Activated T-helper 2 cell treated with anti-CD3 and anti-CD28 coated beads, Interferon-gamma antibody, Interleukin-2, Interleukin-4, amounts not matched to agents 10 μg/mL and 5 μg/mL and 100 μg/mL, durations not matched to agents 14 hours and 24 hours and 36 hours (primary cell): ENCODE measurements at regions not wholly inside any gene's neighbourhood (a gene's known extent, or its start where the extent isn't known, plus 50 kb on each side); places are given as distances from the start of the nearest gene placed in this dataset.

ENCODE experiments used
- DNase-seq: peaks from one replicate; pipeline ENCODE4 v3.0.0; 2021; ENCODE audit warnings: low spot score
- H3K27ac Mint-ChIP-seq: one replicate; pipeline ENCODE4 v1.8.0; 2021; ENCODE audit warnings: mixed read lengths
- H3K27me3 Mint-ChIP-seq: one replicate; pipeline ENCODE4 v1.8.0; 2021; ENCODE audit warnings: low read depth, mixed read lengths
- H3K36me3 Mint-ChIP-seq: one replicate; pipeline ENCODE4 v1.8.0; 2021; ENCODE audit warnings: low read depth, mixed read lengths
- H3K4me1 Mint-ChIP-seq: one replicate; pipeline ENCODE4 v1.8.0; 2021; ENCODE audit warnings: low read depth, mixed read lengths
- H3K4me3 Mint-ChIP-seq: one replicate; pipeline ENCODE4 v1.8.0; 2021; ENCODE audit warnings: low read depth, mild to moderate bottlenecking, moderate library complexity, mixed read lengths
- H3K9me3 Mint-ChIP-seq: one replicate; pipeline ENCODE4 v1.8.0; 2021; ENCODE audit warnings: mixed read lengths
- intact Hi-C: fragments of 100-400 bp; cut with micrococcal nuclease; formaldehyde crosslinking; loops from one replicate; pipeline ENCODE4 v1.15.1; 2023

- no peaks in the 10 kb centered on the region for H3K36me3 Mint-ChIP-seq
- H3K27ac Mint-ChIP-seq: no peak overlapping the region
- DNase-seq: no peak
- H3K4me3 Mint-ChIP-seq: no peak overlapping the region
- no peaks in the 10 kb centered on the region for H3K9me3 Mint-ChIP-seq
- intact Hi-C loops: no loop called here
- H3K27me3 Mint-ChIP-seq: peaks cover 5% of the 10 kb centered on the region
- peaks cover 2% of the 10 kb centered on the region for H3K4me1 Mint-ChIP-seq
Measured at GRCh38 chrX:11836284-11836683, 78.2 kb downstream of the MSL3 start.

DNA sequence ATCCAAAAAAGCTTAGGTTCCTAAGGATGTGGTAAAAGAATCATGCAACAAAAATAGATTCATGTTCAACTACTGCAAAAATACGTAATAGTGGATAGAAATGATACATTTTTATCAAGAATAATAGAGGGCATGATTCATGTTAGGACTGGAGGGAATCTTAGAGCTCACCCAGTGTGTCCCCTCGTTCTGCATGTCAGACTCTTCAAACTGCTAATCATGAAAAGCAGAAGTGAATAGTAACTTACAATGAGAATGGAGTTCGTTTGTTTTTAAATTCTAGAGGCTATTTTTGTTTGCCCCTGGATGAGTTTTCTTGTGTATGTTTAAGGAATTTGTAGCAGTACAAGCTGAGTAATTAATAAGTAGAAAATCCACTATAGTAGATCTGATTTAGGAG lies 79.4 kb downstream of the MSL3 start:
- DNase-seq: no peak
- Mint-ChIP-seq H3K4me3 (no peak overlapping the region), H3K9me3 (no peaks in the 10 kb centered on the region), H3K27me3 (peaks cover 3% of the 10 kb centered on the region), H3K36me3 (no peaks in the 10 kb centered on the region), H3K4me1 (peaks cover 2% of the 10 kb centered on the region), H3K27ac (no peak overlapping the region)
- intact Hi-C loops: no loop called here

GRCh38 chrX:11864171-11864570 lies 106.1 kb downstream of the MSL3 start:
- H3K4me1 Mint-ChIP-seq: peaks cover 4% of the 10 kb centered on the region
- H3K36me3 Mint-ChIP-seq: no peaks in the 10 kb centered on the region
- no peaks in the 10 kb centered on the region for H3K27me3 Mint-ChIP-seq
- no peaks in the 10 kb centered on the region for H3K9me3 Mint-ChIP-seq
- H3K27ac Mint-ChIP-seq: no peak overlapping the region
- intact Hi-C loops: no loop called here
- no peak overlapping the region for H3K4me3 Mint-ChIP-seq
- no peak for DNase-seq

DNA sequence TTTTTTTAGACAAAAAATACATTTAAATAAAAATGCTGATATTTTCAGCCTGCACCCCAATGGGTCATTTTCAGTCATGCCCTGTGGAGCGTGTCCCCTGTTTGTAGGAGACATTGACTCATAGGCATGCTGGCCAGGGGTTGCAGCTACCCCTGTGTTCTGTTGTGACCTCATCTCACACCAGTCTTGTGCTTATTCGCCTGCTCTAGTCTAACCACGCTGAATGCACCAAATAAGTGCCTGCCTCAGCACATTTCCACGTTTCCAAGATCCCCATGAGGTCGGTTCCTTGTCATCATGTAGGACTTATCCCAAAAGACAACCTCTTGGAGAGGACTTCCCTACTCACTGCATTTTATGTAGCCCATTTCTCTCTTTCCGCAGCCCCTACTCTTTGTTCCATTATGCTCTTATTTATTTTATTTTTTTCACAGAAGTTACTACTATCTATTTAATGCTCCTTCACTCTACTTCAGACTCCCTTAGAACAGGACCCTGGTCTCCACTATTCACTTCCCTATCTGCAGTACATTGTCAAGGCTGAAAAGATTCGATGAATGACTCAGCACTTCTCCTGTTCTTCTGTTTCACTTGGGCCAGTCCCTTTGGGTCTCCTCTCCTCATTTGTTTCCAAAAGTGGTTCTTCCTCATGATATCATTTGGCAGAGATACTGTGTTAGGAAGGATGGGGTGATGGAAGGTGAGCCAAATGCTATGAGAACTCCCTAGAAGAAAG lies 109.7 kb downstream of the MSL3 start:
- Mint-ChIP-seq H3K36me3 (no peaks in the 10 kb centered on the region), H3K27ac (no peak overlapping the region), H3K4me3 (no peak overlapping the region)

GRCh38 chrX:11870789-11871188 lies 112.8 kb downstream of the MSL3 start:
- Mint-ChIP-seq H3K4me3 (no peak overlapping the region), H3K27ac (no peak overlapping the region), H3K36me3 (no peaks in the 10 kb centered on the region), H3K4me1 (no peaks in the 10 kb centered on the region), H3K27me3 (no peaks in the 10 kb centered on the region), H3K9me3 (no peaks in the 10 kb centered on the region)
- no peak for DNase-seq
- intact Hi-C loops: no loop called here

More for the DNA sequence above, 109.7 kb downstream of the MSL3 start:
- H3K4me1 Mint-ChIP-seq: peaks cover 4% of the 10 kb centered on the region
- DNase-seq: no peak
- intact Hi-C loops: no loop called here
- H3K9me3 Mint-ChIP-seq: no peaks in the 10 kb centered on the region
- H3K27me3 Mint-ChIP-seq: no peaks in the 10 kb centered on the region

DNA sequence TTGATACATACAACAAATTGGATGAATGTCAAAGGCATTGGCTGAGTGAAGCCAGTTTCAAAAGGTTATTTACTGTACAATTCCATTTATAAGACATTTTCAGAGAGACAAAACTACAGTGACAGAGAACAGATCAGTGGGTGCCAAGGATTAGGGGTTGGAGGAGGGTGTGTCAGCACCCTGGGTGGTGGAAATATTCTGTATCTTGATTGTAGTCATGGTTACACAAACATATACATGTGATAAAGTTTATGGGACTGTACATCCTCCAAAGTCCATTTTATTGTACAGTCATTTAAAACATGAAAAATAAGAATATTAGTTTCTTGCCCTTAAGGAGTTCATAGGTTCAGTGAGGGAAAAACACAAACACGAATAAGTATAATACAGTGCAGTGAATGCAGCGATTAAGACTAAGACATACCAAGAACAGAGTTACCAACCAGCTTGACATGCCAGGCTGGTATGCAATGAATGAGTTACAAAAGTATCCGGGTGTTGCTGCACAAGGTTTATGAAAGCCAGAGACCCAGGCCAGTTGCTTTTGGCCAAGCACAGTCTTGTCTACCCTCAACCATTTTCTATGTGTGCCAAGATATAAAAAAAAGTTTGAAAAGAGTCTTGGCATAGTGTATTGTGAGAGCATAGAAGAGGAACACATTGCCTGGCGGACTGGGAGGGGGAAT lies 123.6 kb downstream of the MSL3 start:
- Mint-ChIP-seq H3K4me3 (no peak overlapping the region), H3K36me3 (no peaks in the 10 kb centered on the region), H3K27ac (no peak overlapping the region), H3K27me3 (no peaks in the 10 kb centered on the region), H3K9me3 (no peaks in the 10 kb centered on the region), H3K4me1 (no peaks in the 10 kb centered on the region)
- intact Hi-C loops: no loop called here
- no peak for DNase-seq

GRCh38 chrX:11886745-11887144 lies 128.7 kb downstream of the MSL3 start:
- no peak overlapping the region for H3K27ac Mint-ChIP-seq
- intact Hi-C loops: no loop called here
- DNase-seq: no peak
- H3K27me3 Mint-ChIP-seq: peaks cover 4% of the 10 kb centered on the region
- no peak overlapping the region for H3K4me3 Mint-ChIP-seq
- no peaks in the 10 kb centered on the region for H3K9me3 Mint-ChIP-seq
- no peaks in the 10 kb centered on the region for H3K4me1 Mint-ChIP-seq
- H3K36me3 Mint-ChIP-seq: no peaks in the 10 kb centered on the region

DNA sequence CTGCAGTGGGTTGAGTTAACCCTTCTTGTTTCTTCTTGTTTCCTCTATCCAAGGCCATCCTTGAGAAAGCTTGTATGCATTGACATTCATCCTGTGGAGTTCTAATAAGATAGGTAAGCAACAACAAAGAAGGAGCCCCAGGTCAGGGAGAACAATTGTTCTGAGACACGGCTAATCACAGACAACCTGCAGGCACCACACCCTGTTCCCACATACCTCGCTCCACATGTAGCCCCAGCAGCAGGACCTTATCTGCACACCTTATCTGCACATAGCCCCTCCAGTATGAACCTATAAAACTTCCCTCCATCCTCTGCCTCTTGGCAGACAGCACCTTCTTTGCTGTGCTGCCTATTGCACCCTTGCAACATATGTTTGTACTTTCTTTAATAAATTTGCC lies 129.1 kb downstream of the MSL3 start:
- H3K4me3 Mint-ChIP-seq: no peak overlapping the region
- no peak overlapping the region for H3K27ac Mint-ChIP-seq
- no peaks in the 10 kb centered on the region for H3K36me3 Mint-ChIP-seq
- peaks cover 4% of the 10 kb centered on the region for H3K27me3 Mint-ChIP-seq
- H3K4me1 Mint-ChIP-seq: no peaks in the 10 kb centered on the region
- no peak for DNase-seq
- H3K9me3 Mint-ChIP-seq: no peaks in the 10 kb centered on the region
- intact Hi-C loops: no loop called here

DNA sequence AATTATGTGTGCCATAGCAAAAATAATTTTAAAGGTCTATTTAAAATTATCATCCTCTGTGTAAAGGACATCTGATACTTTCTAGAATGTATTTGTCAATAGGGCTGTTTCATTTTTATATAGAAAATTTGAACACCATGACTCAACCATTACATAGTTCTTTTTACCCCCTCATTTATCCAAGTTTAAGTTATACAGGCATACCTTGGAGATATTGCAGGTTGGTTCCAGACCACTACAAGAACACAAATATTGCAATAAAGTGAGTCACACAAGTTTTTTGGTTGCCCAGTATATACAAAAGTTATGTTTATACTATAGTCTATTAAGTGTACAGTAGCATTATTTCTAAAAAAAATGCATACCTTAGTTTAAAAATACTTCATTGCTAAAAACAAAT lies 130.4 kb downstream of the MSL3 start:
- H3K4me1 Mint-ChIP-seq: no peaks in the 10 kb centered on the region
- no peaks in the 10 kb centered on the region for H3K36me3 Mint-ChIP-seq
- no peak for DNase-seq
- peaks cover 4% of the 10 kb centered on the region for H3K27me3 Mint-ChIP-seq
- no peak overlapping the region for H3K4me3 Mint-ChIP-seq
- no peak overlapping the region for H3K27ac Mint-ChIP-seq
- intact Hi-C loops: no loop called here
- no peaks in the 10 kb centered on the region for H3K9me3 Mint-ChIP-seq

GRCh38 chrX:11889791-11890190 lies 131.8 kb downstream of the MSL3 start:
- H3K27me3 Mint-ChIP-seq: peaks cover 4% of the 10 kb centered on the region
- no peaks in the 10 kb centered on the region for H3K36me3 Mint-ChIP-seq
- intact Hi-C loops: no loop called here
- no peak overlapping the region for H3K27ac Mint-ChIP-seq
- H3K4me3 Mint-ChIP-seq: no peak overlapping the region
- no peaks in the 10 kb centered on the region for H3K9me3 Mint-ChIP-seq
- no peak for DNase-seq
- no peaks in the 10 kb centered on the region for H3K4me1 Mint-ChIP-seq

GRCh38 chrX:11890836-11891514 lies 132.9 kb downstream of the MSL3 start:
- Mint-ChIP-seq H3K27me3 (peaks cover 4% of the 10 kb centered on the region), H3K4me1 (no peaks in the 10 kb centered on the region), H3K27ac (no peak overlapping the region), H3K4me3 (no peak overlapping the region), H3K9me3 (no peaks in the 10 kb centered on the region), H3K36me3 (no peaks in the 10 kb centered on the region)
- no peak for DNase-seq
- intact Hi-C loops: no loop called here

- no peak overlapping the region for H3K27ac Mint-ChIP-seq
- no peak overlapping the region for H3K4me3 Mint-ChIP-seq
- intact Hi-C loops: no loop called here
- no peaks in the 10 kb centered on the region for H3K4me1 Mint-ChIP-seq
- H3K9me3 Mint-ChIP-seq: no peaks in the 10 kb centered on the region
- H3K27me3 Mint-ChIP-seq: no peaks in the 10 kb centered on the region
- no peaks in the 10 kb centered on the region for H3K36me3 Mint-ChIP-seq
- DNase-seq: no peak
Measured at GRCh38 chrX:11893933-11894710, 136.1 kb downstream of the MSL3 start.
